ENCODE measurements at regions not wholly inside any gene's neighbourhood (a gene's known extent, or its start where the extent isn't known, plus 50 kb on each side); places are given as distances from the start of the nearest gene placed in this dataset.

GRCh38 chr4:174580597-174580996 is 58.3 kb upstream of the HPGD start:
- Histone ChIP-seq H3K27ac (ENCODE audit: low read depth, low read length) (no peak overlapping the region), H3K27me3 (ENCODE audit: insufficient read depth, low read length) (no peaks in the 10 kb centered on the region), H3K36me3 (ENCODE audit: insufficient read depth, low read length) (no peaks in the 10 kb centered on the region), H3K4me2 (ENCODE audit: insufficient read depth, low read length) (no peak overlapping the region), H3K9me3 (ENCODE audit: low read depth, low read length) (no peaks in the 10 kb centered on the region), H3K4me1 (ENCODE audit: insufficient read depth, low read length) (no peaks in the 10 kb centered on the region), H4K20me1 (ENCODE audit: insufficient read depth, low read length) (no peaks in the 10 kb centered on the region), H3K79me2 (ENCODE audit: insufficient read depth, low read length) (no peaks in the 10 kb centered on the region), H3K4me3 (ENCODE audit: insufficient read depth, low read length) (no peak overlapping the region), H2AFZ (ENCODE audit: low read length) (no peak overlapping the region)
- no peak for DNase-seq (ENCODE audit: insufficient read length, low spot score, missing footprints)
- TF ChIP-seq CTCF (IDR thresholded peaks at IDR 0.05; ENCODE audit: extremely low read depth, low read depth, low read length) = no peak

- Histone ChIP-seq H3K9me3 (ENCODE audit: low read depth, low read length) (no peaks in the 10 kb centered on the region), H3K4me3 (ENCODE audit: insufficient read depth, low read length) (no peak overlapping the region), H3K4me2 (ENCODE audit: insufficient read depth, low read length) (no peak overlapping the region), H3K36me3 (ENCODE audit: insufficient read depth, low read length) (no peaks in the 10 kb centered on the region), H3K4me1 (ENCODE audit: insufficient read depth, low read length) (no peaks in the 10 kb centered on the region), H3K27ac (ENCODE audit: low read depth, low read length) (no peak overlapping the region), H3K27me3 (ENCODE audit: insufficient read depth, low read length) (no peaks in the 10 kb centered on the region), H4K20me1 (ENCODE audit: insufficient read depth, low read length) (no peaks in the 10 kb centered on the region), H3K79me2 (ENCODE audit: insufficient read depth, low read length) (no peaks in the 10 kb centered on the region), H2AFZ (ENCODE audit: low read length) (no peak overlapping the region)
- no peak for TF ChIP-seq CTCF (IDR thresholded peaks at IDR 0.05; ENCODE audit: extremely low read depth, low read depth, low read length)
- no peak for DNase-seq (ENCODE audit: insufficient read length, low spot score, missing footprints)
Measured at GRCh38 chr4:174579421-174579820, 57.1 kb upstream of the HPGD start.

GRCh38 chr4:174578366-174578765 is 56.1 kb upstream of the HPGD start:
- DNase-seq (ENCODE audit: insufficient read length, low spot score, missing footprints) = no peak
- Histone ChIP-seq H3K36me3 (ENCODE audit: insufficient read depth, low read length) (no peaks in the 10 kb centered on the region), H2AFZ (ENCODE audit: low read length) (no peak overlapping the region), H3K4me3 (ENCODE audit: insufficient read depth, low read length) (no peak overlapping the region), H3K9me3 (ENCODE audit: low read depth, low read length) (no peaks in the 10 kb centered on the region), H4K20me1 (ENCODE audit: insufficient read depth, low read length) (no peaks in the 10 kb centered on the region), H3K79me2 (ENCODE audit: insufficient read depth, low read length) (no peaks in the 10 kb centered on the region), H3K27me3 (ENCODE audit: insufficient read depth, low read length) (no peaks in the 10 kb centered on the region), H3K4me2 (ENCODE audit: insufficient read depth, low read length) (no peak overlapping the region), H3K4me1 (ENCODE audit: insufficient read depth, low read length) (no peaks in the 10 kb centered on the region), H3K27ac (ENCODE audit: low read depth, low read length) (no peak overlapping the region)
- no peak for TF ChIP-seq CTCF (IDR thresholded peaks at IDR 0.05; ENCODE audit: extremely low read depth, low read depth, low read length)

- Histone ChIP-seq H3K4me2 (ENCODE audit: insufficient read depth, low read length) (no peak overlapping the region), H3K36me3 (ENCODE audit: insufficient read depth, low read length) (no peaks in the 10 kb centered on the region), H2AFZ (ENCODE audit: low read length) (no peak overlapping the region), H3K4me1 (ENCODE audit: insufficient read depth, low read length) (no peaks in the 10 kb centered on the region), H3K27ac (ENCODE audit: low read depth, low read length) (no peak overlapping the region), H3K79me2 (ENCODE audit: insufficient read depth, low read length) (no peaks in the 10 kb centered on the region), H4K20me1 (ENCODE audit: insufficient read depth, low read length) (no peaks in the 10 kb centered on the region), H3K4me3 (ENCODE audit: insufficient read depth, low read length) (no peak overlapping the region), H3K27me3 (ENCODE audit: insufficient read depth, low read length) (no peaks in the 10 kb centered on the region), H3K9me3 (ENCODE audit: low read depth, low read length) (no peaks in the 10 kb centered on the region)
- no peak for TF ChIP-seq CTCF (IDR thresholded peaks at IDR 0.05; ENCODE audit: extremely low read depth, low read depth, low read length)
- DNase-seq (ENCODE audit: insufficient read length, low spot score, missing footprints) = no peak
Measured at GRCh38 chr4:174575436-174575835, 53.1 kb upstream of the HPGD start.

Measured in osteoblast (primary cell).